Caco-2 (cell line): ENCODE measurements at regions not wholly inside any gene's neighbourhood (a gene's known extent, or its start where the extent isn't known, plus 50 kb on each side); places are given as distances from the start of the nearest gene placed in this dataset.

ENCODE experiments used
- BruUV-seq: library from RNA; stranded (reverse); fragments of 400-500 nt; replicated peaks from 2 replicates; lab custom pipeline; 2021; lab: Mats Ljungman, UMichigan
- CTCF ChIA-PET: fragments of 300-600 bp; sonication (Branson Sonifier 250); formaldehyde crosslinking; loops from one replicate; lab custom pipeline; 2022; ENCODE audit warnings: antibody characterized with exemption; lab: Charles Lee
- POLR2A ChIA-PET: fragments of 300-600 bp; sonication (Branson Sonifier 250); formaldehyde crosslinking; loops from one replicate; lab custom pipeline; 2022; ENCODE audit warnings: antibody characterized with exemption; lab: Charles Lee
- DNase-seq, 2 experiments: peaks; one replicate each; pipeline versions ENCODE4 v3.0.0 to v3.0.0-alpha.2; 2020 to 2022
- H3K27me3 ChIP-seq: replicated peaks from 2 replicates; pipeline ENCODE4 v1.6.0; 2011; ENCODE audit warnings: low read length; ENCODE audit not compliant: control insufficient read depth, insufficient read depth
- H3K36me3 ChIP-seq: 2 replicates; pipeline ENCODE4 v1.5.1; 2011; ENCODE audit warnings: low read length; ENCODE audit not compliant: control insufficient read depth, insufficient read depth
- H3K4me1 ChIP-seq: fragments of 250-450 bp; sonication (Bioruptor Pico); 2 replicates; pipeline ENCODE4 v1.5.1; 2020; ENCODE audit warnings: mild to moderate bottlenecking
- H3K4me3 ChIP-seq: 2 replicates; pipeline ENCODE4 v1.5.1; 2011; ENCODE audit warnings: low read depth, mild to moderate bottlenecking, control low read depth, low read length
- H3K9me3 ChIP-seq: fragments of 250-450 bp; sonication (Bioruptor Pico); 2 replicates; pipeline ENCODE4 v1.5.1; 2020; ENCODE audit warnings: mild to moderate bottlenecking, moderate library complexity
- H3K27ac Mint-ChIP-seq: one replicate; pipeline ENCODE4 v1.8.0; 2022; ENCODE audit warnings: mixed read lengths; ENCODE audit not compliant: unreplicated experiment
- H3K27me3 Mint-ChIP-seq: one replicate; pipeline ENCODE4 v1.8.0; 2022; ENCODE audit warnings: mixed read lengths; ENCODE audit not compliant: insufficient read depth, unreplicated experiment
- H3K36me3 Mint-ChIP-seq: one replicate; pipeline ENCODE4 v1.8.0; 2022; ENCODE audit warnings: mild to moderate bottlenecking, mixed read lengths; ENCODE audit not compliant: insufficient read depth, unreplicated experiment
- H3K4me1 Mint-ChIP-seq: one replicate; pipeline ENCODE4 v1.8.0; 2022; ENCODE audit warnings: low read depth, mixed read lengths; ENCODE audit not compliant: unreplicated experiment
- H3K4me3 Mint-ChIP-seq: one replicate; pipeline ENCODE4 v1.8.0; 2022; ENCODE audit warnings: mild to moderate bottlenecking, moderate library complexity, mixed read lengths; ENCODE audit not compliant: unreplicated experiment
- H3K9me3 Mint-ChIP-seq: one replicate; pipeline ENCODE4 v1.8.0; 2022; ENCODE audit warnings: mixed read lengths; ENCODE audit not compliant: unreplicated experiment
- intact Hi-C: fragments of 100-400 bp; cut with micrococcal nuclease; formaldehyde crosslinking; loops from one replicate; pipeline ENCODE4 v1.10.0; 2022; ENCODE audit not compliant: unreplicated experiment
- TF ChIP-seq, protein P1 (sequence below), 2 experiments: fragments of 200-600 bp in 1 of 2; IDR thresholded peaks; 1 replicate in 1 of 2; 2 replicates in 1 of 2; pipeline versions ENCODE4 v1.5.1 to v1.8.0; 2011 to 2022; ENCODE audit warnings: antibody characterized with exemption in 1 of 2, control low read depth in 1 of 2, inconsistent platforms in 1 of 2, low read depth in 1 of 2, low read length in 1 of 2, mild to moderate bottlenecking in 1 of 2, moderate library complexity in 1 of 2; ENCODE audit not compliant: insufficient read depth in 1 of 2, severe bottlenecking in 1 of 2, unreplicated experiment in 1 of 2

DNA sequence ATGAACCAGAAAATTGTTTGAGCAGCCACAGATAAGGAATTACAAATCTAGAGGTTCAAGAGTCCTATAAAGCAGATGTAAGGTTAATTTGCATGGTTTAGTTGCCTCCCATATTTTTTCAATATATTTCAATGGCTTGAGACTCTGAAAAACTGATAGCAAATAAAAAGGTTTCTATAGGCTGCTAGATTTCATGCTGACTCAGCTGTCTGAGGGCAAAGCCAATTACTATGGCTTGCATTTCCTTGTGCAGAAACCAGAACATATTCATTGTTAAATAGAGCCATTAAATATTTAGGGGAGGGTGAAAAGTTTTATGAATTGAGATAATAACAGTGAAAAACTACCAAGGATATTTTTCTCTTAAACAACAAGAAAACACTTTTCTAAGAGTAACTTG is 278.1 kb upstream of the CADM2 start:
- ChIA-PET POLR2A (no interaction called here), CTCF (no interaction called here)
- H3K4me3 Mint-ChIP-seq: no peak overlapping the region
- no peak for DNase-seq
- H3K27me3 Mint-ChIP-seq: no peaks in the 10 kb centered on the region
- BruUV-seq: no TSS peak
- Histone ChIP-seq H3K9me3 (no peaks in the 10 kb centered on the region), H3K4me1 (no peaks in the 10 kb centered on the region), H3K27me3 (no peaks in the 10 kb centered on the region), H3K36me3 (no peaks in the 10 kb centered on the region), H3K4me3 (no peak overlapping the region)
- TF ChIP-seq, protein P1, sequence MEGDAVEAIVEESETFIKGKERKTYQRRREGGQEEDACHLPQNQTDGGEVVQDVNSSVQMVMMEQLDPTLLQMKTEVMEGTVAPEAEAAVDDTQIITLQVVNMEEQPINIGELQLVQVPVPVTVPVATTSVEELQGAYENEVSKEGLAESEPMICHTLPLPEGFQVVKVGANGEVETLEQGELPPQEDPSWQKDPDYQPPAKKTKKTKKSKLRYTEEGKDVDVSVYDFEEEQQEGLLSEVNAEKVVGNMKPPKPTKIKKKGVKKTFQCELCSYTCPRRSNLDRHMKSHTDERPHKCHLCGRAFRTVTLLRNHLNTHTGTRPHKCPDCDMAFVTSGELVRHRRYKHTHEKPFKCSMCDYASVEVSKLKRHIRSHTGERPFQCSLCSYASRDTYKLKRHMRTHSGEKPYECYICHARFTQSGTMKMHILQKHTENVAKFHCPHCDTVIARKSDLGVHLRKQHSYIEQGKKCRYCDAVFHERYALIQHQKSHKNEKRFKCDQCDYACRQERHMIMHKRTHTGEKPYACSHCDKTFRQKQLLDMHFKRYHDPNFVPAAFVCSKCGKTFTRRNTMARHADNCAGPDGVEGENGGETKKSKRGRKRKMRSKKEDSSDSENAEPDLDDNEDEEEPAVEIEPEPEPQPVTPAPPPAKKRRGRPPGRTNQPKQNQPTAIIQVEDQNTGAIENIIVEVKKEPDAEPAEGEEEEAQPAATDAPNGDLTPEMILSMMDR (IDR thresholded peaks at IDR 0.05; ENCODE audit: insufficient read depth in 1 of 2, low read depth in 1 of 2, low read length in 1 of 2, severe bottlenecking in 1 of 2, unreplicated experiment in 1 of 2): no peak
- H3K36me3 Mint-ChIP-seq: no peaks in the 10 kb centered on the region
- no peaks in the 10 kb centered on the region for H3K9me3 Mint-ChIP-seq
- no peak overlapping the region for H3K27ac Mint-ChIP-seq
- intact Hi-C loops: no loop called here
- H3K4me1 Mint-ChIP-seq: no peaks in the 10 kb centered on the region

DNA sequence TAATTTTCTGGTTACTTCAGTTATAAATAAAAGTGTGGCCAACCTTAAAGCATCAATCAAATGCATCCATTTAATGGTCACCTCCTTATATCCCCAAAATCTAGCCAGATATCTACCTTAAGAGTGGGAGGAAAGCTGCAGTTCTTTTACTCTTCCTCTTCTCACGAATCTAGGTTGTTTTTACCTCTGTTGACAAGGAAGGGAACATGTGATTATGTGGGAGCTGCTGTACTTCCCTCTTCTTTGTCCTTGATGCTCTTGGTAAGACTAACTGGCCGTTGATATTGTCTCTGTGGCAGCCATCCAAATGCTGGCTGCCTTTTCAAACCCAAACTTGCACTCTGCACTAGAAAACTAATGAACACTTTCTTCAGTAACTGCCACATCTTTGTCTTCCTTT is 275.3 kb upstream of the CADM2 start:
- Mint-ChIP-seq H3K4me1 (no peaks in the 10 kb centered on the region), H3K27ac (no peak overlapping the region), H3K36me3 (no peaks in the 10 kb centered on the region), H3K4me3 (no peak overlapping the region), H3K9me3 (no peaks in the 10 kb centered on the region), H3K27me3 (no peaks in the 10 kb centered on the region)
- TF ChIP-seq, protein P1 (IDR thresholded peaks at IDR 0.05; ENCODE audit: insufficient read depth in 1 of 2, low read depth in 1 of 2, low read length in 1 of 2, severe bottlenecking in 1 of 2, unreplicated experiment in 1 of 2): no peak
- no peaks in the 10 kb centered on the region for H3K4me1 ChIP-seq
- no peak for DNase-seq
- H3K36me3 ChIP-seq: no peaks in the 10 kb centered on the region
- CTCF ChIA-PET: no interaction called here
- no TSS peak for BruUV-seq
- H3K4me3 ChIP-seq: no peak overlapping the region
- intact Hi-C loops: no loop called here
- H3K27me3 ChIP-seq: no peaks in the 10 kb centered on the region
- POLR2A ChIA-PET: no interaction called here
- H3K9me3 ChIP-seq: no peaks in the 10 kb centered on the region

DNA sequence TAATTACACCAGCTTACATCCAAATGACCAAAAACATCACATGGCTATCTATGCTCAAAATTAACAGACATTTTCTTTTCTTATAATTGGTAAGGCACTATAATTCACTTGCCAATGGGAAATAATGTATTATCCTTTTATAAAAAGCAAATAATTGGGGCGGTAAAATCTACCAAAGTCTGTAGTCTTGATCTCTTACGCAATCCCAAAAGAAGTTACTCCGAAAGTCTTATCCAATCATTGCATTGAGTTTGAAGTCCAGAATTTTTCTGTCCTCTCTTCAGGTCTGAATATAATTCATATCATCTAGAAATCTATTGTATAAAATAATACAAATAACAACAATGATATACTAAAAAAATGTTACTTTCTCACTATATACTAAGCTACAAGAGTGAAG is 273.3 kb upstream of the CADM2 start:
- Mint-ChIP-seq H3K36me3 (no peaks in the 10 kb centered on the region), H3K27ac (no peak overlapping the region), H3K9me3 (no peaks in the 10 kb centered on the region), H3K27me3 (no peaks in the 10 kb centered on the region), H3K4me1 (no peaks in the 10 kb centered on the region), H3K4me3 (no peak overlapping the region)
- ChIA-PET POLR2A (no interaction called here), CTCF (no interaction called here)
- TF ChIP-seq, protein P1 (IDR thresholded peaks at IDR 0.05; ENCODE audit: insufficient read depth in 1 of 2, low read depth in 1 of 2, low read length in 1 of 2, severe bottlenecking in 1 of 2, unreplicated experiment in 1 of 2): no peak
- Histone ChIP-seq H3K9me3 (no peaks in the 10 kb centered on the region), H3K4me3 (no peak overlapping the region), H3K27me3 (no peaks in the 10 kb centered on the region), H3K36me3 (no peaks in the 10 kb centered on the region), H3K4me1 (no peaks in the 10 kb centered on the region)
- DNase-seq: no peak
- intact Hi-C loops: no loop called here
- no TSS peak for BruUV-seq
